Anterior cingulate cortex (tissue), 58 donors: ENCODE measurements at regions not wholly inside any gene's neighbourhood (a gene's known extent, or its start where the extent isn't known, plus 50 kb on each side); places are given as distances from the start of the nearest gene placed in this dataset.
A peak's percentile ranks its signal among the peaks of the same experiment; 100 is the strongest.
"Not testable (repeated sequence)": the region's sequence is repeated elsewhere in the genome, so short reads cannot be mapped to it uniquely, and the experiment has no call there.

ENCODE experiments used
- DNase-seq, 58 donors: peaks; one replicate each; lab custom pipeline; 2025; lab: John Stamatoyannopoulos, UW

- DNase-seq = no peak
These were observed 256.2 kb upstream of the ACTBL2 start for GRCh38 chr5:57738787-57739186.

GRCh38 chr5:57738301-57738700 lies 255.7 kb upstream of the ACTBL2 start:
- no peak for DNase-seq

- DNase-seq = peak in 33 of 58 donors; percentile 1 to 65 (median 17)
These were observed 254.1 kb upstream of the ACTBL2 start for GRCh38 chr5:57736716-57737115.

DNA sequence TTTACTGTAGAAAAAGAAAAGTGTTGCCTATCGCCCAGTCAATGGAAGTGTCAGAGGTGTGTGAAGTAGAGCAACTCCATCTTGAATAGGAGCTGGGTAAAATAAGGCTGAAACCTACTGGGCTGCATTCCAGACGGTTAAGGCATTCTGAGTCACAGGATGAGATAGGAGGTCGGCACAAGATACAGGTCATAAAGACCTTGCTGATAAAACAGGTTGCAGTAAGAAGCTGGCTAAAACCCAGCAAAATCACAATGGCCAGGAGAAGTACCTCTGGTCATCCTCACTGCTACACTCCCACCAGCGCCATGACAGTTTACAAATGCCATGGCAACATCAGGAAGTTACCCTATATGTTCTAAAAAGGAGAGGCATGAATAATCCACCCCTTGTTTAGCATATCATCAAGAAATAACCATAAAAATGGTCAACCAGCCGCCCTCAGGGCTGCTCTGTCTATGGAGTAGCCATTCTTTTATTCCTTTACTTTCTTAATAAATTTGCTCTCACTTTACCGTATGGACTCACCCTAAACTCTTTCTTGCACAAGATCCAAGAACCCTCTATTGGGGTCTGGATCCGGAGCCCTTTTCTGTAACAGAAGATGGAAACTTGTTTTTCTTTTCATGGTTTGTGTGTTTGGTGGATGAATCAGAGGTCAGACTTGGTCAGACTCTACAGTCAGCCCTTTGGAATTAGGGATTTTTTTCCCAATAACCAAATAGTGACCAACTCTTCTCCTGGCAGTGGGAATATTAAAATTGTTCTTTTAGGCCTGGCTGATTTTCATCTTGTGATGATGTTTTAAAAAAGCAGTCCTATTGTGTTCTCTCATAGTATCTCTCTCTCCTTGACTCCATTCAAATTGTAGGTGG lies 252.9 kb upstream of the ACTBL2 start:
- not testable (repeated sequence) for DNase-seq

- peak in 1 of 58 donors; percentile 18 for DNase-seq
These were observed 251.7 kb upstream of the ACTBL2 start for GRCh38 chr5:57734296-57734695.

DNA sequence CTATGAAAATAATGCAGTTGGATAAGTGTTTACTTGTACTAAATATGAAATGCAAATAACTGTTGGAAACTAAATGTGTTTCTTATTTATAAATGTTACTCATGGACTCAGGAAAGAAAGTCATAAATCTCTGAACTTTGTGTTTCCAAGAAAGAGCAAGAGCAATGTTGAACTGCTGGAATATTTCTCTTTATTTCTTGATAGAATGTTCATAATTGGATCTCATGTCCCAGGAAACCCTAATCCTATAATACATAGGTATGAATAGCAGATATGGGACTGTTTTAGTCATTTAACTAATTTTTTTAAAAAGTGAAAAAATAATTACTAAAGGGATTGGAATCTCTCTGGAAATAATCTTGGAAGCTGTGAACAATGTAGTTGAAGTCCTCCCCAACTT lies 245.0 kb upstream of the ACTBL2 start:
- DNase-seq = no peak

DNA sequence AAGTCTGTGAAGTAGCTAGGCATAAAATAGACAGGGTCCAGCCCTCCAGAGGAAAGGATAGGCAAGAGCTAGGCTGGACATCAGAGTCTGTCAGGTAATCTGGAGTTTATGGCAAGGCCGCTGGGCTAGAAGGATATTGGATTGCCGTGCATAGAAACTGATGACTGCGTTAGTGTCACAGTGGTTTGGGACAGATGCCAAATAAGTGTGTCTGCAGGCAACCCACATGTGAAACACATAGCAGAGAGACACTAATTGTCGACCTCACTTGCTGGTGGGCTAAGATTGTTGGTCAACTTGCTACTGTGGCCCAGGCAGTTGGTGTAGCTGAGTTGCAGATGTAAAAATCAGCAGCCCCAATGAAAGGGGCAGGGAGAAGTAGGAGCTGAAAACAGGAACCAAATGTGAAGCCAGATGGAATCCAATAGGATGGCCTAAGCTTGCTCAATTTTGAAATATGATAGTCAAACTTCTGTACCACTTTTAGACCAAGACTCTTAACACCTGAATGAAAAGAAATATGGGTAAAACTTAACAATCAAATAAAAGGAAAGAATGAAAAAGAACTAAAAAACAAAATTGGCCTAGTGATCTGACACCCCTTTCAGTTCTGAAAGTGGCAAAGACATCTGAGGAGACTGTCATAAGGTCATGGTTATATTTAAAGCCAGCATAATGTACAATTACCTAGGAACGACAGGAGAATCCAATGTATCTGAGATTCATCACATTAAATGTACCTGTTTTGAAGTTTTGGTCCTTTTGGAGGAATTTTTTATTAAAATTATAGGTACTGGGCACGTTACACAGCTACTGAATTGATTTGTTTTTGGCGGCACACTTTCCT lies 243.3 kb upstream of the ACTBL2 start:
- DNase-seq = no peak

DNA sequence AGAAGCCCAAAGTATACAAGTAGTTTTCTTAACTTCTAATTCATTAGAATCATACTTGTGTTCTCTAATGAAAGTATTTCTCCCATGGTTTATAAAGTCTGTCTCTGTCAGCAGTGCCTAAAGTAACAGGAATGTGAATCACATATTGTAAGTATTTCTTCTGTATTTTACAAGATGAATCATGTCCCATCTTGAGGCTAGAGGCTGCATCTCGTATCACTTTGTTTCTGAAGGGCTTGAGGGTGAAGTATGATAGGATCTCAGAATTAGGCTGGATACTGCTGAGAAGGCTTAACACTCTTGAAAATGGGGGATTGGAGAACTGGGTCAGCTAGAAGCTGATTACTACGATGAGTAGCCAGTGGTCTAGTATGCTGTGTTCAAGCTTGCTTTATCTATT lies 242.2 kb upstream of the ACTBL2 start:
- no peak for DNase-seq

DNA sequence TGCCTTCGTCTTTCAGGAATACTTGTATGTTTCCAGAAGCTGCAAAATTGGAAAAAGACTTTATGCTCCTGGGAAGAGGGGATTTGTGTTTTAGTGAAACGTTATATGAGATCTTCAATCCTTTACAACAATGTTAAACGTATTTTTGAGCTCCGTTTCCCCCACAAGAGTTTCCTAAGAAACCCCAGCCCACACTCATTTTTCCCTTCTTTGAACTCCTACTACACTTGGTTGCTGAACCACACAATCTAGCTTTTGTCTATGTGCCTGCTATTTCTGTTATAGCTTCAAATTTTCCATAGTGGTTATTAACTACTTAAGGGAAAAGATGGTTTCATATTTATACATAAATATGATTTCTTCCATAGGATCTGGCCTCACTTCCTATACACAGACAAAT lies 238.6 kb upstream of the ACTBL2 start:
- DNase-seq = no peak

GRCh38 chr5:57720656-57721055 lies 238.0 kb upstream of the ACTBL2 start:
- peak in 5 of 58 donors; percentile 7 to 56 (median 15) for DNase-seq

GRCh38 chr5:57719216-57719615 lies 236.6 kb upstream of the ACTBL2 start:
- DNase-seq = no peak

- no peak for DNase-seq
These were observed 235.5 kb upstream of the ACTBL2 start for GRCh38 chr5:57718155-57718554.

GRCh38 chr5:57717555-57717954 lies 234.9 kb upstream of the ACTBL2 start:
- no peak for DNase-seq

DNA sequence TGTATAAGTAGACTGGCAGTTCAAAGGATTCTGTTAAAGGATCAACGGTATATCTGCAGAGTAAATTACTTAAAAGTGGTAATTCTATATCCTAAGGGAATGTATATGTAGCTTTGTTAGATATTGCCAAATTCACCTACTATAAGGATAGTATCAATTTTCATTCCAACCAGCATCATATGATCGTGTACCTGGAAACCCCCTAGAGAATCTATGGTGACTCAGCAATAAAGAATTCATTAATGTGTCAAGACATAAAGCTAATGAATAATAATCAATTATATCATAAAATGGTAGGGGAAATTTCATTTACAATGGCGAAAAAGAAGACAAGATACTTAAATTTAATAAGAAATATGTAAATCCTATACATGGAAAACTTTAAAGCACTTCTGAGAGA lies 234.1 kb upstream of the ACTBL2 start:
- no peak for DNase-seq

DNA sequence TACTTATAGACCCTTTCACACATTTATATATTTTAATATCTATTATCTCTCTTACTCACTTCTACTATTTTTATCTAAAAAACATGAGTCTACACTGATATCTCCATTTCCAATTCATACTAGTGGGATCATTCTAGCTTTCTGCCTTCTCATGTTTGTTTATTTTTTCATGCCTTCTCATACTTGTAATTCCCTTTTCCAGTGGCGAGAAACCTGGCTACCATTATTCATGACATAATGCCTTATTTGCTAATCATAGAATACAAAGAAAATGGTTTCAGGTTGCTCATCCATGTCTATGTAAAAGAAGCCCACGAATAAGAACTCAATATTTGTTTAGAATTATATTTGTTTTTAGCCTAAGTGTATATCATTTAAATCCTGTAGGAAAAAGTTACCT lies 232.7 kb upstream of the ACTBL2 start:
- no peak for DNase-seq

- DNase-seq = not testable (repeated sequence)
These were observed 230.9 kb upstream of the ACTBL2 start for GRCh38 chr5:57713535-57713934.

DNA sequence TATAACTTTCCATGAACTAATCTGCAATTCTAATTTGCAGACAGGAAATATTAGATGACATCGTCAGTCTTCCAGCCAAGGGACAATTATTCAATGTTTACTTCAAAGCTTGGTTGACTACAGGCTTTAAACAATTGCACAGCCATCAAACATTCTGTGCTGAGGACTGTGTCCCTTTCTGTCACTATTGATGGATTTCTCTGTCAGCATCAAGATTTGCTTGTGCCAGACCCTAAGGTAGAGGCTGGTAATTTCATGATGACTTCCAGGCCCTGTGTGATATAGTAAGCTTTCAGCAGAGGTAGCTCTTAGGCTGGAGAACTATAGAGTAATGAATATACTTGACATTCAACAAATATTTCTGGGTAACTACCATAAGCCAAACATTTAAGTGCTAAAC lies 229.3 kb upstream of the ACTBL2 start:
- no peak for DNase-seq

GRCh38 chr5:57711471-57711870 lies 228.9 kb upstream of the ACTBL2 start:
- DNase-seq = no peak

DNA sequence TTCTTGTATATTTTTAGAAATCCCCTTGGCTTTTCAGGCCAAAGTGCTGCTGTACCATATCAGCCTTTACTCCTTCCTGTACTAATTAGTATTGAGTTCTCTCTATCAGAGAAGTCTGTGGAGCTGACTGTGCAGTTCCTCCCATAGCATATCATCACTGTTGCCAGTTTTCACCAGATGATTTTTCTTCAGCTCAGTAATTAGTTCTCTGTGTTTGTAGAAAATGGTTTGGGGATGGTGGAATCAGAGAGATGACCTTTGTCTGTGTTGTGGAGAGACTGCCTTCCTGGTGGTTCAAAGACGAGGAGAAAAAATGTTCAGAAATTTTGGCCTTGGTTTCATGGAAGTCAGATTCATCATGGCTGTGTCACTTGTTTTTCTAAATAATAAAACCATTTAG lies 227.5 kb upstream of the ACTBL2 start:
- no peak for DNase-seq

GRCh38 chr5:57705769-57706168 lies 223.2 kb upstream of the ACTBL2 start:
- no peak for DNase-seq

GRCh38 chr5:57703721-57704120 lies 221.1 kb upstream of the ACTBL2 start:
- DNase-seq = no peak

- no peak for DNase-seq
These were observed 217.9 kb upstream of the ACTBL2 start for GRCh38 chr5:57700484-57700883.
